GM12878 (cell line): ENCODE measurements at regions not wholly inside any gene's neighbourhood (a gene's known extent, or its start where the extent isn't known, plus 50 kb on each side); places are given as distances from the start of the nearest gene placed in this dataset.

ENCODE experiments used
- ATAC-seq: fragments of 200-7000 bp; cut with Tn5 transposase; 3 replicates; pipeline ENCODE4 v1.9.1; 2020; ENCODE audit warnings: mild to moderate bottlenecking, moderate library complexity
- BruUV-seq: library from RNA; stranded (reverse); fragments of 400-500 nt; replicated peaks from 2 replicates; lab custom pipeline; 2021; lab: Mats Ljungman, UMichigan
- CTCF ChIA-PET: fragments of 300-600 bp; sonication (Branson Sonifier 250); formaldehyde crosslinking; extraction: SDS; loops from one replicate; lab custom pipeline; 2021; ENCODE audit warnings: inconsistent platforms; lab: Yijun Ruan, JAX
- POLR2A ChIA-PET: fragments of 350-600 bp; formaldehyde crosslinking; extraction: SDS; loops from one replicate; lab custom pipeline; 2021; ENCODE audit warnings: inconsistent platforms; lab: Charles Lee
- RAD21 ChIA-PET: fragments of 300-600 bp; sonication (Branson Sonifier 250); formaldehyde crosslinking; loops from one replicate; lab custom pipeline; 2023; ENCODE audit warnings: antibody characterized with exemption; ENCODE audit not compliant: unreplicated experiment; lab: Charles Lee
- SMC1A ChIA-PET: fragments of 300-600 bp; sonication (Branson Sonifier 250); formaldehyde crosslinking; loops from one replicate; lab custom pipeline; 2023; ENCODE audit not compliant: unreplicated experiment, uncharacterized antibody; lab: Charles Lee
- DNase-seq: peaks from one replicate; pipeline ENCODE4 v3.0.0-alpha.2; 2011; ENCODE audit warnings: low read depth, low spot score
- FAIRE-seq: peaks from 3 replicates; lab custom pipeline; 2011; peaks lifted over from hg19 to GRCh38; lab: Jason Lieb, UNC
- H2AFZ ChIP-seq: 2 replicates; pipeline ENCODE4 v1.6.0; 2011; ENCODE audit warnings: low read depth, low read length, control low read depth; ENCODE audit not compliant: control insufficient read depth
- H3K27ac ChIP-seq: 2 replicates; pipeline ENCODE4 v1.5.1; 2011; ENCODE audit warnings: control low read depth; ENCODE audit not compliant: control insufficient read depth, insufficient read depth
- H3K27me3 ChIP-seq, 2 experiments: replicated peaks in 1 of 2; 2 replicates each; pipeline versions ENCODE4 v1.6.0 to v1.6.1; 2011; ENCODE audit warnings: low read length in 1 of 2; ENCODE audit not compliant: control insufficient read depth in 2 of 2, insufficient read depth in 2 of 2
- H3K36me3 ChIP-seq, 2 experiments: 2 replicates each; pipeline ENCODE4 v1.5.1; 2011; ENCODE audit warnings: low read length in 1 of 2; ENCODE audit not compliant: control insufficient read depth in 2 of 2, insufficient read depth in 2 of 2
- H3K4me1 ChIP-seq: 2 replicates; pipeline ENCODE4 v1.6.1; 2011; ENCODE audit warnings: mild to moderate bottlenecking, low read length, moderate library complexity, mixed read lengths; ENCODE audit not compliant: control insufficient read depth, insufficient read depth
- H3K4me2 ChIP-seq: 2 replicates; pipeline ENCODE4 v1.6.0; 2011; ENCODE audit warnings: control low read depth; ENCODE audit not compliant: control insufficient read depth, insufficient read depth
- H3K4me3 ChIP-seq: fragments of 200-600 bp; sonication (generic); 2 replicates; pipeline ENCODE4 v1.5.1; 2016
- H3K79me2 ChIP-seq: 2 replicates; pipeline ENCODE4 v1.6.0; 2011; ENCODE audit warnings: low read length; ENCODE audit not compliant: control insufficient read depth, insufficient read depth
- H3K9ac ChIP-seq: 2 replicates; pipeline ENCODE4 v1.8.0; 2011; ENCODE audit warnings: low read length, control low read depth, mixed read lengths; ENCODE audit not compliant: control insufficient read depth, insufficient read depth
- H3K9me3 ChIP-seq: replicated peaks from 3 replicates; pipeline ENCODE4 v1.5.1; 2011; ENCODE audit warnings: mild to moderate bottlenecking, low read length; ENCODE audit not compliant: control insufficient read depth, insufficient read depth
- H4K20me1 ChIP-seq: 2 replicates; pipeline ENCODE4 v1.6.0; 2011; ENCODE audit not compliant: control insufficient read depth, insufficient read depth
- HDAC2 ChIP-seq: fragments of 200-600 bp; sonication (generic); IDR thresholded peaks from 2 replicates; pipeline ENCODE4 v1.6.1; 2017
- IRF5 ChIP-seq: fragments of 450-650 bp; IDR thresholded peaks from 2 replicates; pipeline ENCODE4 v1.6.1; 2017; ENCODE audit warnings: borderline replicate concordance
- RB1 ChIP-seq: fragments of 450-650 bp; formaldehyde crosslinking; IDR thresholded peaks from 2 replicates; pipeline ENCODE4 v1.6.1; 2017; ENCODE audit warnings: mild to moderate bottlenecking, borderline replicate concordance
- RBBP5 ChIP-seq: fragments of 200-600 bp; sonication (generic); conservative IDR thresholded peaks from 2 replicates; pipeline ENCODE4 v1.6.1; 2016
- RELA ChIP-seq: fragments of 450-650 bp; IDR thresholded peaks from 2 replicates; pipeline ENCODE4 v1.8.0; 2014; ENCODE audit warnings: borderline replicate concordance; ENCODE audit not compliant: partially characterized antibody
- WGBS: methylation state at CpG from one replicate; pipeline ENCODE4 v1.1.6; 2016; ENCODE audit warnings: low lambda C conversion rate; ENCODE audit not compliant: insufficient replicate concordance, insufficient coverage; ENCODE audit errors: missing lambda C conversion rate; 5-methylcytosine and 5-hydroxymethylcytosine counted together
- in situ Hi-C: fragments of 300-500 bp; cut with MboI; formaldehyde crosslinking; loops from 9 replicates; pipeline ENCODE4 v1.14.3; 2018; ENCODE audit warnings: mixed read lengths
- intact Hi-C: fragments of 100-400 bp; cut with micrococcal nuclease; formaldehyde crosslinking; loops from one replicate; pipeline ENCODE4 v1.14.2; 2022; ENCODE audit not compliant: unreplicated experiment
- TF ChIP-seq, protein P1 (sequence below): IDR thresholded peaks from 2 replicates; pipeline ENCODE4 v1.6.1; 2012; ENCODE audit warnings: low read depth, low read length, improper control_type of control experiment

DNA sequence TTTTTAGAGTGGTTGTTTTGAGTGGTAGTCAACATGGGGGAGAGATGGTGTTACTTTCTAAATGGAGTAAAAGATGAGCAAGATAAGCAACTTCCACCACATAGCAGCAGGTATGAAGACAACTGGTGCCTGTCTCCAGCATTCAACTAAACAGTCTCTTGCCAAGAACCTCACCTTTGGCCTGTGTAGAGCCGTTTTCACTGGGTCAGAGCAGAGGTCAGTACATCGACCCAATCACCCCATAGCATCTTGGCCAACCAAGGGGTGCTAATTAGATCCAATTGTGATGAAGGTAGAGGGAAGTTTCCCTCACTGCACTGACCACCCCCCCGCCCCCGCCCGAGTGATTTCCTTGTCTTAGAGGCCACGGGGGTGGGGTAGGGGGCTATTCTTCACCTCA lies 188.2 kb downstream of the BLID start:
- no peak for FAIRE-seq
- no peaks in the 10 kb centered on the region for H3K36me3 ChIP-seq
- 16% methylated on average over 6 of the region's 6 CpGs for WGBS
- H3K4me3 ChIP-seq: no peak overlapping the region
- ATAC-seq: no peak
- peaks cover 3% of the 10 kb centered on the region; the same call in 1 of the 2 replicates for H3K4me1 ChIP-seq
- ChIA-PET SMC1A (no interaction called here), RAD21 (no interaction called here), POLR2A (no interaction called here), CTCF (no interaction called here)
- intact Hi-C loops (loop anchor here (10.0 kb wide), 1 partner anchor 63 kb away; no protein-coding TSS in a partner anchor), in situ Hi-C loops (no loop called here)
- H2AFZ ChIP-seq: no peak overlapping the region
- BruUV-seq: no TSS peak
- H3K27ac ChIP-seq: no peak overlapping the region
- TF ChIP-seq RELA (no peak), HDAC2 (no peak)
- no peak for DNase-seq
- H3K27me3 ChIP-seq: no peaks in the 10 kb centered on the region
- no peak overlapping the region for H3K9ac ChIP-seq
- no peaks in the 10 kb centered on the region for H3K79me2 ChIP-seq
- no peaks in the 10 kb centered on the region for H4K20me1 ChIP-seq
- no peaks in the 10 kb centered on the region for H3K9me3 ChIP-seq
- no peak overlapping the region for H3K4me2 ChIP-seq

DNA sequence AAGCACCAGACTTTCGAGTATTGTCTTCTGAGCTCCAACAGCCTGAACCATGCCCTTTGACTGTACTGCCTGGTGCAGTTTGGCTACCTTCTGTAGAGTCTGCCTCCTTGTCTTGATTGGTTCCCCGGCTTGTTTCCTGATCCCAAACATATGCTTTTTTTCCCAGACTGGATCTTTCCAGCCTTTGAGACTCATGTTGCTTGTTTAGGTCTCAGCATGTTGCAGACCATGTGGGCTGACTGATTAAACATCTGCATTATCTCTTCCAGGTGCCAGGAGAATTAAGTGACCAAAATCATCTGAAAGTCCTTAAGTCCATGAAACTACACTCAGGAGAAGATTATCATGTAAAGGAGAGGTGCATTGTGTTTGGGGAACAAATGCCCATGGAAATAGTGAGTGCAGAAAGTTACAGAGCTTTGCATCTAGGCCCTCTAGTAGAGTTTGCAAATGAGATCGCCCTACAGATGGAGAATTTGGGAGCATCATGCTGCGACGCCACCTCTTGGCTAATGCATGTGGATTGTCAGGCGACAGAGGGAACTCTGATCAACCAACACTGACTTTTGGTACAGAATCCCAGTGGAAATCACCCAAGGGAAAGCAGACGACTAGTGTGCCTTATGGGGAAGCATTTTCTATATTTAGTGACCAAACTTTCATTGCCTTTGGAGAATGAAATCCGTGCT lies 188.8 kb downstream of the BLID start:
- 9% methylated on average over 8 of the region's 8 CpGs for WGBS
- TF ChIP-seq RB1: no peak
- no peak for TF ChIP-seq IRF5
- TF ChIP-seq RBBP5: no peak
- TF ChIP-seq, protein P1, sequence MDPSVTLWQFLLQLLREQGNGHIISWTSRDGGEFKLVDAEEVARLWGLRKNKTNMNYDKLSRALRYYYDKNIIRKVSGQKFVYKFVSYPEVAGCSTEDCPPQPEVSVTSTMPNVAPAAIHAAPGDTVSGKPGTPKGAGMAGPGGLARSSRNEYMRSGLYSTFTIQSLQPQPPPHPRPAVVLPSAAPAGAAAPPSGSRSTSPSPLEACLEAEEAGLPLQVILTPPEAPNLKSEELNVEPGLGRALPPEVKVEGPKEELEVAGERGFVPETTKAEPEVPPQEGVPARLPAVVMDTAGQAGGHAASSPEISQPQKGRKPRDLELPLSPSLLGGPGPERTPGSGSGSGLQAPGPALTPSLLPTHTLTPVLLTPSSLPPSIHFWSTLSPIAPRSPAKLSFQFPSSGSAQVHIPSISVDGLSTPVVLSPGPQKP: no peak
- Histone ChIP-seq H3K9ac (no peak overlapping the region), H3K9me3 (no peaks in the 10 kb centered on the region), H3K36me3 (no peaks in the 10 kb centered on the region), H3K4me3 (no peak overlapping the region), H4K20me1 (no peaks in the 10 kb centered on the region), H3K4me1 (peaks cover 3% of the 10 kb centered on the region; the same call in 1 of the 2 replicates), H3K4me2 (no peak overlapping the region), H2AFZ (no peak overlapping the region), H3K27me3 (no peaks in the 10 kb centered on the region), H3K79me2 (no peaks in the 10 kb centered on the region), H3K27ac (no peak overlapping the region)
- no peak for FAIRE-seq
- ChIA-PET POLR2A (no interaction called here), SMC1A (no interaction called here), RAD21 (no interaction called here), CTCF (no interaction called here)
- in situ Hi-C loops: no loop called here
- ATAC-seq: no peak
- DNase-seq: no peak
- intact Hi-C loops: loop anchor here (10.0 kb wide), 1 partner anchor 62 kb away; no protein-coding TSS in a partner anchor
- BruUV-seq: no TSS peak
